ENCODE measurements at regions not wholly inside any gene's neighbourhood (a gene's known extent, or its start where the extent isn't known, plus 50 kb on each side); places are given as distances from the start of the nearest gene placed in this dataset.

DNA sequence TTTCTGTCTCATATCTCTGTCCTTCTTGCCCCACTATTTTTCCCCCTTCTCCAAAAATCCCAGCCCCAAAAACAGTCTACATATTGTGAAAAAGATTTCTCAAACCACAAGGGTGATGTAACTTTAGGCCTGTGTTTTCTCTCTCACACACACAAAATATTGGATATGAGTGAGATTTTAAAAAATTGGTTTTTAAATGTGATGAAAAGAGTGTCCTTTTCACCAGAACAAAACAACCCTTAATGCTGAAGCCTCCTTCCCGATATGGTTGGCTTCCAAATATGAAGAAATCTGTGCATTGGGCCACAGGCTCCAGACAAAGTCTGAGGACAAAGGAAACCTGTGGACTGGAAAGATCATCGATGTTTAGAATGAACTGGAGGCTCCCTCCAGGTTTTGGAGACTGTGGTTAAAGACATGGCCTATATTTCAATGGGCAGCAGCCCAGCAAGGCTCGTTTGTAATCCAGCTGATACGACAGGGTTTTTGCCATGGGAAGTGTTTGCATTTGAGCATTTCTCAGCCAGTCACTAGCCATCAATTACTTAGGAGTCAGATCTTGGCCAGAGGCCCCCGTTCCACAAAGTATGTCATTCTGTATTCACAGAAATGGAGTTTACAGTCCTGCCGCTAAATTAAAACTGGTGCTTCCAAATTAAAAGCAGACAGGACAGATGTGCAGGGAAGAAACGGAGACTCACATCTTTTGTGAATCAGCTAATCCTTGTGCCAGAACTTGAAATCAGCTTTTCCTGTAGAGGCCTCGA, 546.3 kb downstream of the EBF1 start:
- H3K79me2 ChIP-seq (ENCODE audit: insufficient read depth, low read depth, low read length) = no peaks in the 10 kb centered on the region
- no peaks in the 10 kb centered on the region for H3K4me1 ChIP-seq (ENCODE audit: insufficient read depth, low read length, poor library complexity, severe bottlenecking)
- DNase-seq (ENCODE audit: low spot score) = no peak
- H3K4me2 ChIP-seq (ENCODE audit: low read length) = no peak overlapping the region
- no TSS peak for BruUV-seq (replicated peaks)
- POLR2A ChIA-PET = interaction anchor here (0.7 to 1.7 kb wide), 3 partner anchors 10 to 41 kb away, joined by 3 to 6 read pairs (median 6); no protein-coding TSS in a partner anchor
- no peaks in the 10 kb centered on the region for H4K20me1 ChIP-seq (ENCODE audit: insufficient read depth, low read length)
- H3K27ac ChIP-seq (ENCODE audit: low read depth, low read length, poor library complexity, severe bottlenecking) = no peak overlapping the region
- H3K9me2 ChIP-seq (ENCODE audit: insufficient read depth, low read length) = no peaks in the 10 kb centered on the region
- TF ChIP-seq EZH2phosphoT487 (IDR thresholded peaks at IDR 0.05; ENCODE audit: borderline replicate concordance, low read depth, low read length) = no peak
- TF ChIP-seq, protein P1, sequence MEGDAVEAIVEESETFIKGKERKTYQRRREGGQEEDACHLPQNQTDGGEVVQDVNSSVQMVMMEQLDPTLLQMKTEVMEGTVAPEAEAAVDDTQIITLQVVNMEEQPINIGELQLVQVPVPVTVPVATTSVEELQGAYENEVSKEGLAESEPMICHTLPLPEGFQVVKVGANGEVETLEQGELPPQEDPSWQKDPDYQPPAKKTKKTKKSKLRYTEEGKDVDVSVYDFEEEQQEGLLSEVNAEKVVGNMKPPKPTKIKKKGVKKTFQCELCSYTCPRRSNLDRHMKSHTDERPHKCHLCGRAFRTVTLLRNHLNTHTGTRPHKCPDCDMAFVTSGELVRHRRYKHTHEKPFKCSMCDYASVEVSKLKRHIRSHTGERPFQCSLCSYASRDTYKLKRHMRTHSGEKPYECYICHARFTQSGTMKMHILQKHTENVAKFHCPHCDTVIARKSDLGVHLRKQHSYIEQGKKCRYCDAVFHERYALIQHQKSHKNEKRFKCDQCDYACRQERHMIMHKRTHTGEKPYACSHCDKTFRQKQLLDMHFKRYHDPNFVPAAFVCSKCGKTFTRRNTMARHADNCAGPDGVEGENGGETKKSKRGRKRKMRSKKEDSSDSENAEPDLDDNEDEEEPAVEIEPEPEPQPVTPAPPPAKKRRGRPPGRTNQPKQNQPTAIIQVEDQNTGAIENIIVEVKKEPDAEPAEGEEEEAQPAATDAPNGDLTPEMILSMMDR (conservative IDR thresholded peaks at IDR 0.05; ENCODE audit: low read length) = no peak
- intact Hi-C loops (cut with micrococcal nuclease; ENCODE audit: unreplicated experiment) = no loop called here
- no peak overlapping the region for H2AFZ ChIP-seq (ENCODE audit: low read length)
- H3K36me3 ChIP-seq (ENCODE audit: insufficient read depth, low read length) = no peaks in the 10 kb centered on the region
- no peak overlapping the region for H3K4me3 ChIP-seq (ENCODE audit: low read depth, low read length, poor library complexity, severe bottlenecking)
- H3K9me3 ChIP-seq (ENCODE audit: low read length) = no peaks in the 10 kb centered on the region
- CTCF ChIA-PET (ENCODE audit: unreplicated experiment) = no interaction called here

DNA sequence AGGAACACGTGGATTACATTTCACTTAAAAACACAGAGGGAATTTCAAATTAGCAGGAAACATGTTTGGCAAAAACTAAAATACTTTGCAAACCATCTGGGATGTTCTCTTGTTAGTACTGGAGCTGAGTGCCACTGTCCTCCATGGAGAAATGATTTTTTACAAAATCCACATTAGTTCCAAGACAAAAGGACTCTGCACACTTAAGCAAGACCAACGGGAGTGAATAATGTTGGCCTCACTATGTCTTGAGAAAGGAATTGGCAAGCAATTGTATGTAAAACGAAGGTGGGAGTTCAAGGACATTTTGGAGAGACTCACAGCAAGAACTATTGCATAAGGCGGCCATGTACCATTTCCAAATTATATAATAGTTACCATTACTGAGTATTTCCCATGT, 547.5 kb downstream of the EBF1 start:
- H3K9me2 ChIP-seq (ENCODE audit: insufficient read depth, low read length) = no peaks in the 10 kb centered on the region
- no peak overlapping the region for H3K4me3 ChIP-seq (ENCODE audit: low read depth, low read length, poor library complexity, severe bottlenecking)
- no peaks in the 10 kb centered on the region for H3K9me3 ChIP-seq (ENCODE audit: low read length)
- intact Hi-C loops (cut with micrococcal nuclease; ENCODE audit: unreplicated experiment) = no loop called here
- H2AFZ ChIP-seq (ENCODE audit: low read length) = 0 out of 2 replicates have a peak overlapping the region, but pooled peaks have one; percentile 7
- POLR2A ChIA-PET = no interaction called here
- H4K20me1 ChIP-seq (ENCODE audit: insufficient read depth, low read length) = no peaks in the 10 kb centered on the region
- H3K79me2 ChIP-seq (ENCODE audit: insufficient read depth, low read depth, low read length) = no peaks in the 10 kb centered on the region
- BruUV-seq (replicated peaks) = no TSS peak
- no peak overlapping the region for H3K27ac ChIP-seq (ENCODE audit: low read depth, low read length, poor library complexity, severe bottlenecking)
- H3K4me2 ChIP-seq (ENCODE audit: low read length) = no peak overlapping the region
- no peak for DNase-seq (ENCODE audit: low spot score)
- TF ChIP-seq EZH2phosphoT487 (IDR thresholded peaks at IDR 0.05; ENCODE audit: borderline replicate concordance, low read depth, low read length) = no peak
- TF ChIP-seq, protein P1 (conservative IDR thresholded peaks at IDR 0.05; ENCODE audit: low read length) = no peak
- H3K36me3 ChIP-seq (ENCODE audit: insufficient read depth, low read length) = no peaks in the 10 kb centered on the region
- no peaks in the 10 kb centered on the region for H3K4me1 ChIP-seq (ENCODE audit: insufficient read depth, low read length, poor library complexity, severe bottlenecking)
- CTCF ChIA-PET (ENCODE audit: unreplicated experiment) = no interaction called here

DNA sequence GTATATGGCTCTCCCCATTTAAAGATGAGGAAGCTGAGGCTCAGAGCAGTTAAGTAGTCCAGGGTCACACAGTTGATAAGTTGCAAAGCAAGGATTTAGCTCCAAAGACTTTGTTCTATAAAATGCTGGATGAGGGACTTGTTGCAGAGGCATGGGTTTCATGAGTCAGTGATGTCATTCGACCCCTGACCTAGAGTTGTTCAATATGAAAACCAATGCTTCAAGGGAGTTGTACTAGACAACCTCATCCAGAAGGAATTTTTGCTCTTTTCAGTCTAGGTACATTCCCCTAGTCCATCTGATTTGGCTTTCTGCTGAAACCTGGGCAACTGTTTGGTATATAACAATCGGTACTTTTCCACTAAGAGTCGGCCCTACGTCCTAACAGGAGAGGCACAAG, 550.4 kb downstream of the EBF1 start:
- Histone ChIP-seq H3K9me3 (ENCODE audit: low read length) (no peaks in the 10 kb centered on the region), H3K4me3 (ENCODE audit: low read depth, low read length, poor library complexity, severe bottlenecking) (no peak overlapping the region), H3K79me2 (ENCODE audit: insufficient read depth, low read depth, low read length) (no peaks in the 10 kb centered on the region), H3K36me3 (ENCODE audit: insufficient read depth, low read length) (no peaks in the 10 kb centered on the region), H3K4me1 (ENCODE audit: insufficient read depth, low read length, poor library complexity, severe bottlenecking) (peaks cover 13% of the 10 kb centered on the region), H3K9me2 (ENCODE audit: insufficient read depth, low read length) (no peaks in the 10 kb centered on the region), H3K4me2 (ENCODE audit: low read length) (no peak overlapping the region), H2AFZ (ENCODE audit: low read length) (no peak overlapping the region), H3K27ac (ENCODE audit: low read depth, low read length, poor library complexity, severe bottlenecking) (no peak overlapping the region), H4K20me1 (ENCODE audit: insufficient read depth, low read length) (no peaks in the 10 kb centered on the region)
- intact Hi-C loops (cut with micrococcal nuclease; ENCODE audit: unreplicated experiment) = no loop called here
- TF ChIP-seq, protein P1 (conservative IDR thresholded peaks at IDR 0.05; ENCODE audit: low read length) = no peak
- no peak for TF ChIP-seq EZH2phosphoT487 (IDR thresholded peaks at IDR 0.05; ENCODE audit: borderline replicate concordance, low read depth, low read length)
- ChIA-PET POLR2A (interaction anchor here (1.1 to 1.2 kb wide), 2 partner anchors 20 to 115 kb away, joined by 3 to 4 read pairs; no protein-coding TSS in a partner anchor), CTCF (ENCODE audit: unreplicated experiment) (no interaction called here)
- BruUV-seq (replicated peaks) = no TSS peak
- DNase-seq (ENCODE audit: low spot score) = no peak
